Activated CD4-positive, CD25-positive, alpha-beta regulatory T cell (primary cell): ENCODE measurements at regions not wholly inside any gene's neighbourhood (a gene's known extent, or its start where the extent isn't known, plus 50 kb on each side); places are given as distances from the start of the nearest gene placed in this dataset.
A peak's percentile ranks its signal among the peaks of the same experiment; 100 is the strongest.

Source experiments
- DNase-seq, 4 experiments: peaks; one replicate each; lab custom pipeline; 2025; lab: John Stamatoyannopoulos, UW

GRCh38 chr5:61623401-61624069 lies 291.5 kb downstream of the ZSWIM6 start:
- DNase-seq = no peak

DNA sequence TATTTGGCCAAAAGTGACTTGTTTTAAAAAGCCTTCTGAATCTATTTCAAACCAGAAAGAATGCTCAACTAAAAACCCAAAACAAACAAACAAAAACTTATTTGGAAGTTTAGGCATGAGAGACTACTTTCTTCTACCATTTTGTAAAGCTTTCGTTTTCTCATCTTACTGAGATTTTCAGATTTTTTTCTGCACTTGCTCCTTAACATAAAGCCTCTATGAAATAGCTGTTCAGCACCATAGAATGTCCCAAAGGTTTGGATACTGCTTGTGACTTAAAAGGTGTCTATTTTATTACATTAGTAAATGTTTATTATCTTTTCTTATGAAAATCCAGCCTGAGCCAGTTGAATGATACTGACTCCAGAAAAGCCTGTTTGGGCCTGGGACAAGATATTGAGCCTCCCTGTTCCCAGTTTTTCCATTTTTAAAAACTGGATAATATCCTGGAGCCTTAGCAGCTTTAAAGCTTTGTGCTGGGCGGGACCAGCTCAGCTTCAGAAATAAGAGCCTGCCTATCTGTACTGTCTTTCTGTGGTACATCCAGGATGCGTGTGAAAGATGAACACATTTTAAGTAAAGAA lies 292.6 kb downstream of the ZSWIM6 start:
- DNase-seq = no peak

DNA sequence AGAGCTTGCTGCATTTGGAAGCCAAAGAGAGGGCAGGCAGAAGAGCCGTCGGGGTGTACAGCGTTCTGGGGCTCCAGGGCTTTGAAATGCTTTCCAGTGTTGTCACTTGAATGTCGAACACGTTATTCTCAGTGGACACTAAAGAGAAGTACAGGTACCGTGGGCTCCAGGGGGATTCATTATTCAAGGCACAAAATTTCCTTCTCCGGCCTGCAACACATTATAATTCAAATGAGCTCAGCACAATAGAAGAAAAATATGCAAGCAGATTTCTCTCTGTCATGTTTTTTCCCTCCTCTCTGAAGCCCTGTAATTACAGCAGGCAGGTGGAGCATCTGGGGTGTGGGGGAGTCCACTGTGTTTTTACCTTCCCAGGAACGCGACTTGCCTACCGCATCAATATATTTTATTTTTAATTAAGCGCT lies 293.1 kb downstream of the ZSWIM6 start:
- no peak for DNase-seq

DNA sequence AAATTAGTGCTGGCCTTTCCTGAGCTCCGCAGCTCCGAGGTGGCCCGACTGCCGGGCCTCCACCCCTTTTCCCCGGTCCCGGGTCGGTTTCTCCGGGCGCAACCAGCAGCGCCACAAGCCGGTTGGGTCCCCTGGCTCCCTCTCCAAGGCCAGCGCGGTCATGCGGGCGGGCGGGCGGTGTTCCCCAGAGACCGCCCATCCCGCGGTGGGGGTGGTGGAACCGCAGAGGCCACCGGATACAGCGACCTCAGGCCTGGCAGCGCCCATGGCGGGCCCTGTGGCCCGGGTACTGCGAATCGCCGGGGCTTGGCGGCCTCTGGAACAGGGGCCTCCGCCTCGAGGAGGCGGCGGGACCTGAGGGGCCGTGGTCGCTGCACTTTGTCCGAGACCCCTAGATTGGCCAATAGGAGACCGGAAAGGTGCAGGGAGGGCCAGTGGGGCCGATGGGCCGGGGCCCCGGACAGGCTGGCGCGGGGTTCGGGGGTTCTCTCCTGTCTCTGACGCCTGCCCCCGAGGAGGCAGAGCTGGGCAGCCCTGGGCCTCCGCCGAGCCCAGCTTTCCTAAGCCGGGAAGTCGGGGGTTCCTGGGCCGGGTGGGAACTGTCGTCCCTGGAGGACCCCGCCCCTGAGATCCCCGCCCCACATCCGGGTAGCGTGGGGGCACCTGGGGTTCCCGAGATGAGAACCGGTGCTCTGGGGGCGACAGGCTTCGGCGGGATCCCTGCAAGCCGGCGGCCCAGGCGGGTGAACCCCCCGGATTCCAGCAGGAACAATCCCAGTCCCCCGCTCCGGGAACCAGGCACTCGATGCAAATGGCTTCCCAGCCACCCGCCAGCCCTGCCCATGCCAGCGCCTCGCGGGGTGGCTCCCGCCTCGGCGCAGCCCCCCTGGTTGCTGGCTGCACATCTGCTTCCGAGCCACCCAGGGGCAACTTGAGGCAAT lies 293.9 kb downstream of the ZSWIM6 start:
- peak in 1 of 4 experiments; percentile 4 for DNase-seq

DNA sequence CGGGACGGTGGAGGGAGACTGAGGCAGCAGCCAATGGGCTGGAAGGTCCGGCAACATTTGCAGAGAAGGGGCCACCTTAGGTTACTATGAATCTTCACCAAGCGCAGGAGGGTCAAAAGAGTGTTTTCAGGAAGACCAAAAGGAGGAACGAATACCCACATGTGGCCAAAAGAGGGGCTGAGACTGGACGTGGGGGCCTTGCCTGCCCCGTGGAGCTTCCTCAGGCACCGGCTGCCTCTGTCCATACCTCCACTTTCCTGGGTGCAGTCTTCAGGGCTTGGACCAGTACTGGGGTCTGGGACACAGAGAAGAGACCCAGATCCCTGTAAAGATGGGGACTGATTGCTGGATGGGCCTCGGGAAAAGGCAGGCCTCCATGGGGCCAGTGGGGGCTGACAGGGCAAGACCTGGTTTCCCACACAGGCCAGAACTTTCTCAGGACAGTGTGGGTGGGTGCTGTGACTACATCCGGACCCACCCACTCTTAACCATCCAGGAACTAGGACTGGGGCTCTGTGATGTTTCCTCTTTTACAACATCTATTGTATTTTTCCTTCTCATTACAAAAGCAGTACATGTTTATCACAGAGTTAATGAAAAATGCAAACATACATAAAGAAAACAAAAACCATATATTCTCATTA lies 294.7 kb downstream of the ZSWIM6 start:
- no peak for DNase-seq

DNA sequence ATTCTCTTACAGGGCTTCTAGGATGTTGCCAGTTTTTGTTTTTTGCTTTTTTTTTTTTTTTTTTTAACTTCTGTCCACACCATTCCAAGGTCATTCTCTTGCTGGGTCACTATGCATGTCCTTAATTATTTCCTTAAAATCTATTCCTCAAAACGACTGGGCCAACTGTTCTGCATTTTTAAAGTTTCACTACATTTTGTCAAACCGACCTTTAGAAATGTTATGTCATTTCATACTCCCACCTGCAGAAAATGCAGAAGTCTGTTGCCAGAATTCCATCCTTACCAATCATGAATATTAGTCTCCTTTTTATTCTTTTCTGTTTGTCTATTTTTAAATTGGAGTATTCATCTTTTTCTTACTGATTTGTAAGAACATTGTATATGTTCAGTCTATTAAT lies 295.5 kb downstream of the ZSWIM6 start:
- no peak for DNase-seq

- DNase-seq = no peak
Observed at GRCh38 chr5:61630908-61631307, 298.9 kb downstream of the ZSWIM6 start.

DNA sequence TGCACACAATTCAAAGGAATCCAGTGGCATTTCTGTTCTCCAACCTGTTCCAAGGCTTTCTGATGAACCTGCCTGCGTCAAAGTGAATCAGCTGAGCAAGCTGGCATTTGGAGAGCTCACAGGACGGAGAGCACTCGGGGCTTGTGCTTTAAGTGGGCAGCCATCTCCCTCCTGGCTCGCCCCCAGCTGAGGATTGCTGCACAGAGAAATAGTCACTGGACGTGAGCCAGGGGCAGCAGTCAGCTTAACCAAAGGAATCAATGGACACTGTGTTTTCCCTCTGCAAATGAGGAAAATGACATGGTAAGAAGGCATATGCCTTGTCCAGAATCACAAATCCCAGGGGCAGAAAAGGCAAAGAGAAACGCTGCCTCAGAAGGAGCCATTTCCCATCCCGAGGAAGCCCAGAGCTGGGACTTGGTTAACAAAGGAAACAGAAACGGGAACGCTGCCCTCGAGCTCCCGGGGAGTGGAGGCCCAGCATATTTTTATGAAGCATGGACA lies 299.4 kb downstream of the ZSWIM6 start:
- DNase-seq = no peak

- no peak for DNase-seq
Observed at GRCh38 chr5:61632064-61632463, 300.0 kb downstream of the ZSWIM6 start.

DNA sequence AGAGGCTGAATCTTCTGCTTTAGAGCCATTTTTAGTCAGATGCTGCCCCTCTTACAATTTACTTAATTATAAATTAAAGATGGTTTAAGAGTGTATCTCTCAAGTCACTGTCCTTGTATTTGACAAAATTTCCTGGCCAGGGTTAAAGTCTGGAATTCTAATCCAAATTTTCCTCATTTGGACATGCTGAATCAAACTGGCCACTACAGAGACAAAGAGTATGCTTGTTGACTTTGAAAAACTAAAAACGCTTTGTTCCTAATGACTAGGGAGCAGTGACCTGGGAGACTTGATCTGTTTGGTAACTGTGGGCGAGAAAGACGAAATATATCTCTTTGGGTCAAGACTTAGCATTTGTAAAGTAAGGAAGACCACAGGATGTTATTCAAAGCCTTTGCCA lies 303.2 kb downstream of the ZSWIM6 start:
- no peak for DNase-seq

- DNase-seq = no peak
Observed at GRCh38 chr5:61637566-61637965, 305.5 kb downstream of the ZSWIM6 start.

DNA sequence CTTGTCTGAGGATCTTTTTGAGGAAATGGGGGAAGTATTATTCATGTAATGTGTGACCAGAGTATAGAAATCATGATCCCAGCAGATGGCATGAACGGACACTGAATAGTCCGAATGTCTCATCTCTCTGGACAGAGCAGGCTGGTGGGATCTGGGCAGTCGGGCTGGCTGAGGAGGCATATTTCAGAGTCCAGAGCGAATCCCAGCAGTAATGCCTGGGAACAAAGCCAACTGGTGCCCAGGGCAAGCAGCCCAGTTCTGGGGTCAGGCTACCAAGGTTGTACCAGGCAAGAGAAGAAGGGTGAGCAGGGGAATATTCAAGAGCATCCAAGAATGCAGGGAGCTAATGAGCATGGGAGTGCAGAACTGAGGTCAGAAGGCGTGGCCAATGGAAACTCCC lies 306.4 kb downstream of the ZSWIM6 start:
- DNase-seq = no peak

DNA sequence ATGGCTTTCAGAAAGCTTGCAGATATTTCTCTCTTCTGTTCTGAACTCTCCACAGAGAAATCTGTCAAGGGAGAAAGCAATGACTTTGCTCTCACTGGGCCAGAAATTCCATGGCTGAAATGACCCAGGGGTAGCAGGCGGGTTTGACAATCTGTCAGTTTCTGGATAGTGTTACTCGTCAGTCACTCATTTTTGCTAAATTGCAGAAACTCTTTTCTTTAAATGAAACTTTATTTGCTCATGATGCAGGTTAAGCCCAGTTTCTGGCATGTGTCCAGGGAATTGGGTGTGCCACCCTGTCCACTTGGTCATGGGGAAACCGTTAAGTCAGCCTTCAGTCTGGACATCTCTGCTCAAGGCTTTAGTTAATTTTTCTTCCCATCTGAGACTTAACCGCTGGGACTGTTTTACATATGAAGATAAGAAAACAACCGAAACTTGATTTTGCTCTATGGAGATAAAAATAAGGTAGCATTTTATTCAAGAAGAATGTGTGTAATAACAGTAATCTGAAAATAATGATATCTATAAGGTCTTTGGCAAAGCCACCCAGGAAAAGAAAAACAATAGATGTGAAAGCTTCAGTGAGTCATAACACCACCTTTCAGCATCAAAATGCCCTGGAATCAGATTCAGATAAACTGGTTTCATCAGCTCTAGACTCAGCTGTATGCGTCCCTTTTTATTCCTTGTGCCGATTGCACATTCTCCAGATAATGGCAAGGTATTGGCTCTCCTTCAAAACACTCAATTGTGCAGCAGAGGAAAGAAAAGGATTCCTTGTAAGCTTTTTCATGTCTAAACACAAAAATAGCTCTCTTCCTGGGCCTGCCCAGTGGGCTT lies 308.3 kb downstream of the ZSWIM6 start:
- no peak for DNase-seq

- DNase-seq = no peak
Observed at GRCh38 chr5:61641748-61642565, 309.9 kb downstream of the ZSWIM6 start.

DNA sequence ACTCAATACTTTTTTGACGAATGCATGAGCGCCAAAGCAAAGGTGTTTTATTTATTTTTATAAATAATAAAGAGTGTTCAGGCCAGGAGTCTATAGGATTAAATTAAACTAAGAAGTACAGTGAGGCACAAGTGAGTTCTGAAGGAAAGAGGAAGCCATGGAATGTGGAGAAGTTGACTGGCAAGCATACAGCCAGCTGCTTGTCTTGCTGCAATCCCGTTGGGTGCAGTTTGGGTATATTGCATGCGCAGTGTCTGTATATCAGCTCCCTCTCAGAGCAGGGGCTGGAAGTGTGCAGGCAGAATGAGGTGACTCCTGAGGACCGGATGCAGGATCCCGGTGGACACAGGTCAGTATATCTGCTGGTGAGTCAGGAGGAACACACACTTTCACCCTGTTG lies 315.6 kb downstream of the ZSWIM6 start:
- DNase-seq = no peak

- DNase-seq = no peak
Observed at GRCh38 chr5:61649231-61649630, 317.2 kb downstream of the ZSWIM6 start.

- DNase-seq = no peak
Observed at GRCh38 chr5:61649971-61650370, 317.9 kb downstream of the ZSWIM6 start.

- DNase-seq = no peak
Observed at GRCh38 chr5:61650661-61651060, 318.6 kb downstream of the ZSWIM6 start.

DNA sequence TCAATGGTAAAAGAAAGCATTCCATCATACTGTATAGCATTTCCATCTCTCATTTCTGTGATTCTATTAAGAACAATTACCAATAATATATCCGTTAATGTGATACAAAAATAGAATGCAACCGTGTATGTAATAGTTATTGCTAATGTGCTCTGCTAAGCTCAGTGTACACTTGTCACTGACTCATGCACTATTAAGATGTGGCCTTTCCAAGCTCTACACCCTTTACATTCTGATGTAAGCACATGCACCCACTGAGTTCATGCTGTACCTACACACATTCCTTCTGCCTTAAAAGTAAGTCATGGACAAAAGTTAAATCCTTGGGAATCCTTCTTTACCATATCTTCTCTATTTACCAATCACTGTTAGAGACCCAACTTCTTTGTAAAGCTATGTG lies 319.1 kb downstream of the ZSWIM6 start:
- DNase-seq = no peak

GRCh38 chr5:61652916-61653315 lies 320.9 kb downstream of the ZSWIM6 start:
- DNase-seq = no peak
